Neural cell (in vitro differentiated cells): ENCODE measurements at regions not wholly inside any gene's neighbourhood (a gene's known extent, or its start where the extent isn't known, plus 50 kb on each side); places are given as distances from the start of the nearest gene placed in this dataset.
"Not testable (repeated sequence)": the region's sequence is repeated elsewhere in the genome, so short reads cannot be mapped to it uniquely, and the experiment has no call there.

Experiments
- H2AFZ ChIP-seq: fragments of 200-600, 300-800 bp; sonication (generic), shearing (Covaris generic); 2 replicates; pipeline ENCODE4 v1.6.0; 2014; ENCODE audit warnings: low read depth, mild to moderate bottlenecking, antibody characterized with exemption, low read length, moderate library complexity
- H3F3A ChIP-seq: fragments of 200-600 bp; shearing (Covaris generic); 2 replicates; pipeline ENCODE4 v1.6.1; 2016; ENCODE audit warnings: mild to moderate bottlenecking, moderate library complexity, mixed read lengths, antibody characterized with exemption, low read length; ENCODE audit not compliant: insufficient read depth, poor library complexity, severe bottlenecking
- H3K27ac ChIP-seq: fragments of 200-600, 300-800 bp; sonication (generic), shearing (Covaris generic); 2 replicates; pipeline ENCODE4 v1.5.1; 2014; ENCODE audit warnings: mild to moderate bottlenecking, low read length, moderate library complexity
- H3K27me3 ChIP-seq: fragments of 300-800, 200-600 bp; sonication (generic), shearing (Covaris generic); 2 replicates; pipeline ENCODE4 v1.6.0; 2014; ENCODE audit warnings: mild to moderate bottlenecking, low read depth, low read length, moderate library complexity; ENCODE audit not compliant: insufficient read depth
- H3K36me3 ChIP-seq: fragments of 300-800, 200-600 bp; sonication (generic), shearing (Covaris generic); 2 replicates; pipeline ENCODE4 v1.5.1; 2014; ENCODE audit warnings: mild to moderate bottlenecking, antibody characterized with exemption, low read length, moderate library complexity; ENCODE audit not compliant: insufficient read depth
- H3K4me2 ChIP-seq: fragments of 300-800, 200-600 bp; sonication (generic), shearing (Covaris generic); 2 replicates; pipeline ENCODE4 v1.6.0; 2014; ENCODE audit warnings: mild to moderate bottlenecking, low read length
- H3K4me3 ChIP-seq: fragments of 300-800, 200-600 bp; sonication (generic), shearing (Covaris generic); 2 replicates; pipeline ENCODE4 v1.5.1; 2014; ENCODE audit warnings: mild to moderate bottlenecking, low read length, moderate library complexity
- H3K79me2 ChIP-seq: fragments of 200-600 bp; shearing (Covaris generic); replicated peaks from 2 replicates; pipeline ENCODE4 v1.6.0; 2014; ENCODE audit warnings: mild to moderate bottlenecking, low read length, moderate library complexity; ENCODE audit not compliant: insufficient read depth
- H3K9ac ChIP-seq: fragments of 300-800, 200-600 bp; sonication (generic), shearing (Covaris generic); 2 replicates; pipeline ENCODE4 v1.6.1; 2016; ENCODE audit warnings: mild to moderate bottlenecking, low read length, mixed read lengths
- H3K9me2 ChIP-seq: fragments of 200-600 bp; shearing (Covaris generic); 2 replicates; pipeline ENCODE4 v1.6.1; 2016; ENCODE audit warnings: mild to moderate bottlenecking, low read length, mixed read lengths; ENCODE audit not compliant: insufficient read depth
- H3K9me3 ChIP-seq: fragments of 200-600, 300-800 bp; sonication (generic), shearing (Covaris generic); 2 replicates; pipeline ENCODE4 v1.6.1; 2016; ENCODE audit warnings: mild to moderate bottlenecking, mixed run types, low read length, moderate library complexity, mixed read lengths
- H4K20me1 ChIP-seq: fragments of 200-600 bp; shearing (Covaris generic); 2 replicates; pipeline ENCODE4 v1.6.1; 2016; ENCODE audit warnings: mild to moderate bottlenecking, mixed run types; ENCODE audit not compliant: insufficient read depth
- CTCF ChIP-seq: fragments of 450-650 bp; IDR thresholded peaks from 2 replicates; pipeline ENCODE4 v1.5.1; 2014; ENCODE audit warnings: antibody characterized with exemption, mild to moderate bottlenecking, moderate library complexity; ENCODE audit not compliant: poor library complexity, severe bottlenecking
- EP300 ChIP-seq: fragments of 450-650 bp; conservative IDR thresholded peaks from 2 replicates; pipeline ENCODE4 v1.6.1; 2014; ENCODE audit warnings: antibody characterized with exemption, mild to moderate bottlenecking, moderate library complexity; ENCODE audit not compliant: poor library complexity, severe bottlenecking
- EZH2 ChIP-seq: fragments of 200-600, 300-800 bp; shearing (Covaris generic), sonication (generic); IDR thresholded peaks from 2 replicates; pipeline ENCODE4 v1.6.1; 2014; ENCODE audit warnings: antibody characterized with exemption, low read length, borderline replicate concordance, mild to moderate bottlenecking; ENCODE audit not compliant: insufficient read depth, poor library complexity, severe bottlenecking
- MXI1 ChIP-seq: fragments of 450-650 bp; conservative IDR thresholded peaks from 2 replicates; pipeline ENCODE4 v1.6.1; 2014; ENCODE audit warnings: antibody characterized with exemption, mild to moderate bottlenecking; ENCODE audit not compliant: poor library complexity, severe bottlenecking
- POLR2AphosphoS5 ChIP-seq: IDR thresholded peaks from 2 replicates; pipeline ENCODE4 v1.6.1; 2012
- RAD21 ChIP-seq: fragments of 450-650 bp; conservative IDR thresholded peaks from 2 replicates; pipeline ENCODE4 v1.6.1; 2014; ENCODE audit warnings: antibody characterized with exemption, mild to moderate bottlenecking, moderate library complexity
- REST ChIP-seq: IDR thresholded peaks from 2 replicates; pipeline ENCODE4 v1.6.1; 2012; ENCODE audit warnings: borderline replicate concordance
- SMC3 ChIP-seq: fragments of 450-650 bp; conservative IDR thresholded peaks from 2 replicates; pipeline ENCODE4 v1.6.1; 2014; ENCODE audit warnings: antibody characterized with exemption, mild to moderate bottlenecking, moderate library complexity; ENCODE audit not compliant: poor library complexity
- TAF1 ChIP-seq: IDR thresholded peaks from 2 replicates; pipeline ENCODE4 v1.6.1; 2012; ENCODE audit warnings: low read depth

GRCh38 chr10:58064714-58065528 is 202.8 kb downstream of the IPMK start:
- TF ChIP-seq POLR2AphosphoS5 (no peak), MXI1 (peak; percentile 19), TAF1 (no peak), EZH2 (no peak), SMC3 (peak; percentile 94), EP300 (no peak), REST (no peak), RAD21 (peak; percentile 97), CTCF (peak; percentile 90)
- Histone ChIP-seq H3K9me2 (no peaks in the 10 kb centered on the region), H4K20me1 (no peaks in the 10 kb centered on the region), H3K27me3 (no peaks in the 10 kb centered on the region), H2AFZ (no peak overlapping the region), H3K79me2 (no peaks in the 10 kb centered on the region), H3K27ac (peak overlapping the region; percentile 18), H3K4me2 (no peak overlapping the region), H3K4me3 (no peak overlapping the region), H3F3A (no peaks in the 10 kb centered on the region), H3K9me3 (no peaks in the 10 kb centered on the region), H3K36me3 (no peaks in the 10 kb centered on the region), H3K9ac (no peak overlapping the region)

GRCh38 chr10:58063861-58064480 is 203.7 kb downstream of the IPMK start:
- no peaks in the 10 kb centered on the region for H3K36me3 ChIP-seq
- H2AFZ ChIP-seq = no peak overlapping the region
- H3F3A ChIP-seq = no peaks in the 10 kb centered on the region
- no peaks in the 10 kb centered on the region for H3K27me3 ChIP-seq
- H3K27ac ChIP-seq = no peak overlapping the region
- no peaks in the 10 kb centered on the region for H4K20me1 ChIP-seq
- H3K9me2 ChIP-seq = no peaks in the 10 kb centered on the region
- no peaks in the 10 kb centered on the region for H3K79me2 ChIP-seq
- no peak overlapping the region for H3K4me2 ChIP-seq
- no peaks in the 10 kb centered on the region for H3K9me3 ChIP-seq
- TF ChIP-seq REST = no peak
- TF ChIP-seq SMC3 = no peak
- TF ChIP-seq CTCF = no peak
- TF ChIP-seq POLR2AphosphoS5 = no peak
- TF ChIP-seq RAD21 = no peak
- TF ChIP-seq TAF1 = no peak
- TF ChIP-seq EZH2 = no peak
- TF ChIP-seq MXI1 = no peak
- no peak for TF ChIP-seq EP300
- H3K4me3 ChIP-seq = no peak overlapping the region
- H3K9ac ChIP-seq = no peak overlapping the region

- not testable (repeated sequence) for H2AFZ ChIP-seq, H3K27ac ChIP-seq
These were observed 209.0 kb downstream of the IPMK start for GRCh38 chr10:58058683-58059082.

More at GRCh38 chr10:58058683-58059082, 209.0 kb downstream of the IPMK start:
- H4K20me1 ChIP-seq, H3F3A ChIP-seq, H3K36me3 ChIP-seq, H3K9me3 ChIP-seq, H3K4me3 ChIP-seq, H3K79me2 ChIP-seq, H3K4me2 ChIP-seq, H3K27me3 ChIP-seq, H3K9ac ChIP-seq, H3K9me2 ChIP-seq: not testable (repeated sequence)
